Left cardiac atrium (tissue), 4 donors: ENCODE measurements at regions not wholly inside any gene's neighbourhood (a gene's known extent, or its start where the extent isn't known, plus 50 kb on each side); places are given as distances from the start of the nearest gene placed in this dataset.

Source experiments
- ATAC-seq, 2 donors: fragments of 200-7000 bp; cut with Tn5 transposase; one replicate each; pipeline ENCODE4 v1.9.1; 2020; ENCODE audit warnings: mild to moderate bottlenecking in 2 of 2, moderate library complexity in 2 of 2
- DNase-seq: peaks from one replicate; pipeline ENCODE4 v3.0.0-alpha.2; 2020
- intact Hi-C, 2 donors: fragments of 100-400 bp; cut with DNase I; formaldehyde crosslinking; loops; one replicate each; pipeline versions ENCODE4 v1.14.1 to v1.15.1; 2022 to 2023
- donor health status: DM: no; HTN: yes; CAD: no.
- donor health status: DM: no; HTN: yes; CAD: no; lungs with severe emphysema.
- donor health status: DM: yes; HTN: yes; CAD: no.
- donor health status: Dilated cardiomyopathy.

DNA sequence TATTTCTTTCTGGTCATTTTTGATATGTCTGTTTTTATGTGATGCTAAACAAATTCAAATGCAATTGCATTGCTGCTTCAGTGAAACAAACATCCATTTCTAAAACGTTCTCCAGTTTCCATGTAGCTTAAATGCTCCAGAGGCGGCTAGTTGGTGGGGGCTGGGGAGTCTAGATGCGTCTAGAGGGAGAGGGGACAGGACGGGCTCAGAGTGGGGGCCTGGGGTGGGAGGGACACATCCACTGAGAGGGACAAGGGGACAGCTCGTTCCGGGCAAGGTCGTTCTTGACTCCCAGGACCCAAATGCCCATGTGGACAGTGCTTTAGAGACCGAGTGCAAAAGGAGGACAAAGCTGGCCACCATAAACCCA, 102.3 kb downstream of the FOXL1 start:
- DNase-seq (no peak), ATAC-seq (peak; percentile 8 to 20)
- intact Hi-C loops: no loop called here

DNA sequence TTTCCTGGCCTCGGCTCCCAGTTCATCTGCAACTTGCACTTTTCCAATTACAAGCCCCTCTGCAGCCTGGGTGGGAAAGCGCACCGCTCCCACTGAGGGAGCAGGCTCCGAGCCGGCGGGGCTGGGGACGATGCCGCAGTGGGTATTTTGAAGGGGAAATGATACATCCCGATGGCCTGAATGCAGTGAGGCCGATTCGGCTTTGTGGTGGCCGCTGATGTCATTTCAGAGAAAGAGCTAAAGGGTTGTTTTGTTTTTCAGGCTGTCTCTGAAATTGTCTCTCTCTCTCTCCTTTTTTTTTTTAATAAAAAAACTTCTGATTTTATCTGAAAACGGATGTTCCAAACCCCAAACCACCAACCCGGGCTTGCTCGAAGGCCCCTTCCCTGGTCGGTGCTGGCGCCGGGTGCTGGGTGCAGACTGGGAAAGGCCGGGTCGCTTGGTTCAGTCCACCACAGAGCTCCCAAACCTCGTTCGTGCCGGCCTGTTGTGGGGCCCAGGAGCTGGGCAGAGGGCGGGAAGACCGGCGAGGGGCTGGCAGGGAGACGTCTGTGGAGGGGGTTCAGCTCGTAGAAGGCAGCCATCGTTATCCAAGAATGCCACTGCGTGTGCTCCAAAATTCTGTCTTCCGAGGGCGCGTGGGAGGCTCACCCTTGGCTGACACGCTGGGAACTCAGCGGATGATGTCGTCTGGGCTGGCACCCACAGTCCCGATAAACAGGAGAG, 102.8 kb downstream of the FOXL1 start:
- ATAC-seq: peak; percentile 64 to 70
- intact Hi-C loops: no loop called here
- DNase-seq: peak; percentile 76

DNA sequence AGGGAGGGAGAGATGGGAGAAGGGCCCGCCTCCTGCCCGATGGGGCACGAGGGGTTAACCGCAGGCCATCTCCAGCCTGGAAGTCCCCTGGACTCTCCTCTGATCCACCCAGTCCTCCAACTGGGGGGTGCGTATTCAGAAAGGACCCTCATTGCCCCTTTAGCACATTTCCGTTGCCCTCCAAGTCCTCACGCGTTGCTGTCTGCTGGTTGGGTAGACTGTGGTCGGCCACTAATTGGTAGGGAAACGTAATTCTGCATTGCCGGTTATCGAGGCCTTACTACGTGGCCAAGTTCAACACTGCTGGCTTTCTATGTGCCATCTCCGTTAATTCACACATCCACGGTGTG, 103.4 kb downstream of the FOXL1 start:
- intact Hi-C loops: no loop called here
- ATAC-seq (no peak), DNase-seq (no peak)

DNA sequence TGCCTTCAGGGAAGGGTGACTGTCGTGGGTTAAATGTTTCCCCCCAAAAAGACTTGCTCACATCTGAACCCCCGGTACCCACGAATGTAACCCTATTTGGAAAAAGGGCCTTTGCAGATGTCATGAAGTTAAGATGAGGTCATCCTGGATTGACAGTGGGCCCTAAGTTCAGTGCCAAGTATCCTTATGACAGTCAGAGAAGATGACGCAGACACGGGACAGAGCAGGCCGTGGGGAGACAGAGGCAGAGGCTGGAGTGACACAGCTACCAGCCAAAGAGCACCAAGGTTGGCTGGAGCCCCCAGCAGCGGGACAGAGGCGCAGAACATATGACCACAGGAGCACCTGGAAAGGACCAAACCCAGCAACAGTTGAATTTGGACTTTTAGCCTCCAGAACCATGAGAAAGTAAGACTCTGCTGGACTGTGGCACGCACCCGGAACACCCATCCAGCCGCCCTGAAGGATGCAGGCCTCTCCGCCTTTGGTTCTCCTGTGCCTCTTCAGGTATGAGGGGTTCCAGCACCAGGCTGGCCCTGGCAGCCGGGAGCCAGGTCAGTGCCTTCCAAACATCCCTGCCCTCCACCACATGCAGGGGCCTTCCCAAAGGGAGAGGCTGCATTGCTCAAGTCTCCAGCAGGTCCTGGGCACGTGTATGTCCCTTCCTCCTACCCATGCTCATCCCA, 104.0 kb downstream of the FOXL1 start:
- intact Hi-C loops: no loop called here
- DNase-seq: no peak
- ATAC-seq: peak in 1 of 2 donors; percentile 25

DNA sequence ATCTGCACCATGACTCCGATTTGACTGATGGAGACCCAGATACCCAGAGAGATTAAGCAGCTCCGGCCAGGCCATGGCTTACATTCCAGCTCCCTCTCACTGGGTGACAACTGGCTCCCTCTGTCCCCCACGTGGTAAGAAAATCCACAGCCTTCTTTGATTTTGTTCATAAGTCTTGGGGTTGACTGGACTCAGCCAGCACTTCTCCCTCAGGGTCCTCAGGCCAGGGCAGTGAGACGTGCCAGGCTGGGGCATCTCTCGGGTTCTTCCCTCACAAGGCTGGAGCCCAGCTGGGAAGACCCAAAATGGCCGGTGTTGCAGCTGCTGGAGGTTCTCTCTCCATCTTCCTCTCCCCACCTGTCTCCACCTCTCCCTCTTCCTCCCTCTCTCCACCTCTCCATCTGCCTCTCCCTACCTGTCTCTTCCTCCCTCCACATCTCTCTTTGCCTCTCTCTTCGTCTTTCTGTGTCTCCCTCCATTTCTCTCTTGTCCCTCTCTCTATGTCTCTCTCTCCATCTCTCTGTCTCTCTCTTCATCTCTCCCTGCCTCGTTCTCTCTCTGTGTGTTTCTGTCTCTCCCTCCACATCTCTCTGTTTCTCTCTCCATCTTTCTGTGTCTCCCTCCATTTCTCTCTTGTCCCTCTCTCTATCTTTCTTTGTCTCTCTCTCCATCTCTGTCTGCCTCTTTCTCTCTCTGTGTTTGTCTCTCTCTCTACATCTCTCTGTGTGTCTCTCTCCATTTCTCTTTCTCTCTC, 105.3 kb downstream of the FOXL1 start:
- intact Hi-C loops: no loop called here
- ATAC-seq (no peak), DNase-seq (no peak)

DNA sequence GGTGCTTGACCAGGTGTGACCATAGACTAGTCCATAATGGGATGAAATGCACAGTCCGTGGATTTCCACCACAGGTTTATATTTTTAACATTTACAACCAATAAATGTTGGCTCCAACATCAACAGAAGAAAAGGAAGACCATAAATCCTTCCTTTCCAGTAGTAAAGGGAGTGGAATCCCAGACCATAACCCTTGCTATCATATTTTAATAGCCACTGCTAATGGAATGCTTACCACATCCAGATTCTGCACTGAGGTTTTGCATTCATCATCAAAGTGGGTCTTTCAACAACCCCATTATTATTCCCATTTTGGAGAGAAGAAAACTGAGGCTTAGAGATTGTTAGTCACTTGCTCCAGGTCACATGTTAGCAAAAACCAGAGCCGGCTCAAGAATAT, 106.7 kb downstream of the FOXL1 start:
- ATAC-seq: no peak
- no peak for DNase-seq
- intact Hi-C loops: no loop called here

GRCh38 chr16:86690970-86691369, 112.6 kb downstream of the FOXL1 start:
- ATAC-seq (no peak), DNase-seq (no peak)
- intact Hi-C loops: no loop called here

- ATAC-seq: no peak
- DNase-seq: no peak
- intact Hi-C loops: no loop called here
Measured at GRCh38 chr16:86692426-86692825, 114.1 kb downstream of the FOXL1 start.

GRCh38 chr16:86693033-86693432, 114.7 kb downstream of the FOXL1 start:
- ATAC-seq (no peak), DNase-seq (no peak)
- intact Hi-C loops: no loop called here

DNA sequence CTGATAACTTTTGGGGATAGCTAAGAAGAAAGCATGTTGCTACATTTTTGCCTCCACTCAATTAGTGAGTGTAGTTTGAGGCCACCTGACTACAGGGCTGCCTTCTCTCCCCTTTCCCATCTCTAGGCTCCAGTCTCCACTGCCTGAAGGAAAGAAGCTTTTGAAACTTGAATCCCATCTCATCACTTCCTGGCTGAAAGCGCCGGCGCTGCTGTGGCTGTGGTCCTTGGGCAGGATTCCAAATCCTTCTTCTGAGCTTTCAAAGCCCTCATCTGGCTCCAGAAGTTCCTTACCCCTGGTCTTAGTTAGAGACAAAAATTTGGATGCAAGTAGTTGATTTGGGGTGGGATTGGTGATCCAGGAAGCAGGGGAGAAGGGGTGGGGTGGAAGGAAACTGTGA, 119.4 kb downstream of the FOXL1 start:
- no peak for ATAC-seq
- intact Hi-C loops: no loop called here

GRCh38 chr16:86700046-86700945, 121.9 kb downstream of the FOXL1 start:
- ATAC-seq: no peak

More for the DNA sequence above, 119.4 kb downstream of the FOXL1 start:
- no peak for DNase-seq

GRCh38 chr16:86701286-86701975, 123.1 kb downstream of the FOXL1 start:
- DNase-seq (no peak), ATAC-seq (no peak)
- intact Hi-C loops: no loop called here

More at GRCh38 chr16:86700046-86700945, 121.9 kb downstream of the FOXL1 start:
- intact Hi-C loops: no loop called here
- no peak for DNase-seq

GRCh38 chr16:86702824-86703588, 124.7 kb downstream of the FOXL1 start:
- intact Hi-C loops: no loop called here
- no peak for ATAC-seq
- DNase-seq: no peak

- no peak for DNase-seq
- intact Hi-C loops: no loop called here
- ATAC-seq: no peak
Measured at GRCh38 chr16:86704516-86704915, 126.2 kb downstream of the FOXL1 start.

- ATAC-seq: no peak
- no peak for DNase-seq
- intact Hi-C loops: no loop called here
Measured at GRCh38 chr16:86706726-86707125, 128.4 kb downstream of the FOXL1 start.

- intact Hi-C loops: no loop called here
- ATAC-seq: no peak
- no peak for DNase-seq
Measured at GRCh38 chr16:86707171-86707570, 128.8 kb downstream of the FOXL1 start.

- DNase-seq (no peak), ATAC-seq (no peak)
- intact Hi-C loops: no loop called here
Measured at GRCh38 chr16:86707581-86707980, 129.2 kb downstream of the FOXL1 start.

- DNase-seq: no peak
- no peak for ATAC-seq
- intact Hi-C loops: no loop called here
Measured at GRCh38 chr16:86708431-86708830, 130.1 kb downstream of the FOXL1 start.
